ENCODE measurements at regions not wholly inside any gene's neighbourhood (a gene's known extent, or its start where the extent isn't known, plus 50 kb on each side); places are given as distances from the start of the nearest gene placed in this dataset.

DNA sequence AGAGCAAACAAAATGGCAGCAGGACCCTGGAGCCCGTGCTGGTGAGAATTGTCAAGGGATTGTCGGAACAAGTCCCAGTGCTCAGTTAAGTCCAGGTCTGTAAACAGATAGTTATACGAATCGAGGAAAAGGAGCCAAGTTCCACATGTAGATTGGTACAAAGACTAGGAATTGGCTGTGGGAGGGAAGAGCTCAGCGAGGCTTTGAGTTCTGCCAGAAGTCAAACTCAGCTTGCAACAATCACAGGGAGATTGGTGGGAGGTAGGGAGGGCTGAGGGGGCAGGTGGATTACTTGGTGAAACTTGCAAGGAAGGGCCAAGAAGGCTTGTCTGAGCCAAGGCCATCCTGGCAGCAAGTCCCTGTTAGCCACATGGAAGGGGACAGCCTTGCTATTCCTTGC is 217.8 kb upstream of the ARL4C start:
- TF ChIP-seq, protein P1, sequence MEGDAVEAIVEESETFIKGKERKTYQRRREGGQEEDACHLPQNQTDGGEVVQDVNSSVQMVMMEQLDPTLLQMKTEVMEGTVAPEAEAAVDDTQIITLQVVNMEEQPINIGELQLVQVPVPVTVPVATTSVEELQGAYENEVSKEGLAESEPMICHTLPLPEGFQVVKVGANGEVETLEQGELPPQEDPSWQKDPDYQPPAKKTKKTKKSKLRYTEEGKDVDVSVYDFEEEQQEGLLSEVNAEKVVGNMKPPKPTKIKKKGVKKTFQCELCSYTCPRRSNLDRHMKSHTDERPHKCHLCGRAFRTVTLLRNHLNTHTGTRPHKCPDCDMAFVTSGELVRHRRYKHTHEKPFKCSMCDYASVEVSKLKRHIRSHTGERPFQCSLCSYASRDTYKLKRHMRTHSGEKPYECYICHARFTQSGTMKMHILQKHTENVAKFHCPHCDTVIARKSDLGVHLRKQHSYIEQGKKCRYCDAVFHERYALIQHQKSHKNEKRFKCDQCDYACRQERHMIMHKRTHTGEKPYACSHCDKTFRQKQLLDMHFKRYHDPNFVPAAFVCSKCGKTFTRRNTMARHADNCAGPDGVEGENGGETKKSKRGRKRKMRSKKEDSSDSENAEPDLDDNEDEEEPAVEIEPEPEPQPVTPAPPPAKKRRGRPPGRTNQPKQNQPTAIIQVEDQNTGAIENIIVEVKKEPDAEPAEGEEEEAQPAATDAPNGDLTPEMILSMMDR (tag by site-specific recombination; IDR thresholded peaks at IDR 0.05): no peak
- TF ChIP-seq SETDB1 (IDR thresholded peaks at IDR 0.05; ENCODE audit: insufficient read length, low read length): no peak
- TF ChIP-seq ZNF239 (tag by site-specific recombination; IDR thresholded peaks at IDR 0.05): no peak
- TF ChIP-seq ZNF214 (tag by site-specific recombination; IDR thresholded peaks at IDR 0.05; ENCODE audit: borderline replicate concordance): no peak
- no peak for TF ChIP-seq ZNF24 (tag by site-specific recombination; IDR thresholded peaks at IDR 0.05)
- TF ChIP-seq, protein P2, sequence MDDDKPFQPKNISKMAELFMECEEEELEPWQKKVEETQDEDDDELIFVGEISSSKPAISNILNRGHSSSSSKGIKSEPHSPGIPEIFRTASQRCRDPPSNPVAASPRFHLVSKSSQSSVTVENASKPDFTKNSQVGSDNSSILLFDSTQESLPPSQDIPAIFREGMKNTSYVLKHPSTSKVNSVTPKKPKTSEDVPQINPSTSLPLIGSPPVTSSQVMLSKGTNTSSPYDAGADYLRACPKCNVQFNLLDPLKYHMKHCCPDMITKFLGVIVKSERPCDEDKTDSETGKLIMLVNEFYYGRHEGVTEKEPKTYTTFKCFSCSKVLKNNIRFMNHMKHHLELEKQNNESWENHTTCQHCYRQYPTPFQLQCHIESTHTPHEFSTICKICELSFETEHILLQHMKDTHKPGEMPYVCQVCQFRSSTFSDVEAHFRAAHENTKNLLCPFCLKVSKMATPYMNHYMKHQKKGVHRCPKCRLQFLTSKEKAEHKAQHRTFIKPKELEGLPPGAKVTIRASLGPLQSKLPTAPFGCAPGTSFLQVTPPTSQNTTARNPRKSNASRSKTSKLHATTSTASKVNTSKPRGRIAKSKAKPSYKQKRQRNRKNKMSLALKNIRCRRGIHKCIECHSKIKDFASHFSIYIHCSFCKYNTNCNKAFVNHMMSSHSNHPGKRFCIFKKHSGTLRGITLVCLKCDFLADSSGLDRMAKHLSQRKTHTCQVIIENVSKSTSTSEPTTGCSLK (tag by site-specific recombination; IDR thresholded peaks at IDR 0.05): no peak

Measured in HEK293 (cell line).